ENCODE measurements at regions not wholly inside any gene's neighbourhood (a gene's known extent, or its start where the extent isn't known, plus 50 kb on each side); places are given as distances from the start of the nearest gene placed in this dataset.

GRCh38 chr1:221089803-221090202, 210.6 kb downstream of the HLX start:
- no peaks in the 10 kb centered on the region for H3K36me3 Mint-ChIP-seq (ENCODE audit: low read depth, unreplicated experiment)
- no peak overlapping the region for H3K4me3 Mint-ChIP-seq (ENCODE audit: unreplicated experiment)
- no peak for TF ChIP-seq CTCF (IDR thresholded peaks at IDR 0.05; ENCODE audit: unreplicated experiment)
- no peaks in the 10 kb centered on the region for H3K27me3 Mint-ChIP-seq (ENCODE audit: unreplicated experiment)
- H3K27ac Mint-ChIP-seq (ENCODE audit: unreplicated experiment), result no peak overlapping the region
- DNase-seq (ENCODE audit: low spot score), result no peak
- no peaks in the 10 kb centered on the region for H3K9me3 Mint-ChIP-seq (ENCODE audit: unreplicated experiment)
- H3K4me1 Mint-ChIP-seq (ENCODE audit: unreplicated experiment), result no peaks in the 10 kb centered on the region

- H3K36me3 Mint-ChIP-seq (ENCODE audit: low read depth, unreplicated experiment), result no peaks in the 10 kb centered on the region
- no peak for TF ChIP-seq CTCF (IDR thresholded peaks at IDR 0.05; ENCODE audit: unreplicated experiment)
- no peaks in the 10 kb centered on the region for H3K9me3 Mint-ChIP-seq (ENCODE audit: unreplicated experiment)
- no peak for DNase-seq (ENCODE audit: low spot score)
- peaks cover 2% of the 10 kb centered on the region for H3K27me3 Mint-ChIP-seq (ENCODE audit: unreplicated experiment)
- H3K4me3 Mint-ChIP-seq (ENCODE audit: unreplicated experiment), result no peak overlapping the region
- H3K27ac Mint-ChIP-seq (ENCODE audit: unreplicated experiment), result no peak overlapping the region
- peaks cover 7% of the 10 kb centered on the region for H3K4me1 Mint-ChIP-seq (ENCODE audit: unreplicated experiment)
Observed at GRCh38 chr1:221093903-221094791, 214.9 kb downstream of the HLX start.

- Mint-ChIP-seq H3K27ac (ENCODE audit: unreplicated experiment) (no peak overlapping the region), H3K9me3 (ENCODE audit: unreplicated experiment) (no peaks in the 10 kb centered on the region), H3K4me1 (ENCODE audit: unreplicated experiment) (peaks cover 7% of the 10 kb centered on the region), H3K27me3 (ENCODE audit: unreplicated experiment) (peaks cover 2% of the 10 kb centered on the region), H3K36me3 (ENCODE audit: low read depth, unreplicated experiment) (peaks cover 3% of the 10 kb centered on the region), H3K4me3 (ENCODE audit: unreplicated experiment) (no peak overlapping the region)
- no peak for TF ChIP-seq CTCF (IDR thresholded peaks at IDR 0.05; ENCODE audit: unreplicated experiment)
- no peak for DNase-seq (ENCODE audit: low spot score)
Observed at GRCh38 chr1:221097479-221098281, 218.4 kb downstream of the HLX start.

- H3K36me3 Mint-ChIP-seq (ENCODE audit: low read depth, unreplicated experiment), result peaks cover 3% of the 10 kb centered on the region
- no peak for DNase-seq (ENCODE audit: low spot score)
- peaks cover 7% of the 10 kb centered on the region for H3K4me1 Mint-ChIP-seq (ENCODE audit: unreplicated experiment)
- no peak overlapping the region for H3K4me3 Mint-ChIP-seq (ENCODE audit: unreplicated experiment)
- peaks cover 2% of the 10 kb centered on the region for H3K27me3 Mint-ChIP-seq (ENCODE audit: unreplicated experiment)
- no peak for TF ChIP-seq CTCF (IDR thresholded peaks at IDR 0.05; ENCODE audit: unreplicated experiment)
- no peak overlapping the region for H3K27ac Mint-ChIP-seq (ENCODE audit: unreplicated experiment)
- H3K9me3 Mint-ChIP-seq (ENCODE audit: unreplicated experiment), result no peaks in the 10 kb centered on the region
Observed at GRCh38 chr1:221098471-221099405, 219.5 kb downstream of the HLX start.

All from endothelial cell (in vitro differentiated cells).